Skin of body (tissue), 1 donor: ENCODE measurements at regions not wholly inside any gene's neighbourhood (a gene's known extent, or its start where the extent isn't known, plus 50 kb on each side); places are given as distances from the start of the nearest gene placed in this dataset.
"Not testable (repeated sequence)": the region's sequence is repeated elsewhere in the genome, so short reads cannot be mapped to it uniquely, and the experiment has no call there.

Source experiments
- DNase-seq: peaks from one replicate; lab custom pipeline; 2025; lab: John Stamatoyannopoulos, UW

DNA sequence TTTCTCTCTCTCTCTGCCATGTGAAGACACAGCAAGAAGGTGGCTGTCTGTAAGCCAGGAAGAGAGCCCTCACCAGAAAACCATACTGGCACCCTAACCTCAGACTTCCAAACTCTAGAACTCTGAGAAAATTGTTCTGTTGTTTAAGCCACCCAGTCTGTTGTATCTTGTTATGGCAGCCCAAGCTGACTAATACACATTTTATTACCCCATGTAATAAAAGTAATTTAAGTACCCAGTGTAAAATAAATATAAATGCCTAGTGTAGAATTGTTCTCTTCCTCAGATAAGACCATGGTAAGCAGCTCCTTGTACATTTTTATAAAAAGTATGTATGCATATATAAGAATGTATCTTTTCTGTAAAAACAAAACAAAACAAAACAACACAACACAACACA lies 119.7 kb downstream of the DTL start:
- no peak for DNase-seq

DNA sequence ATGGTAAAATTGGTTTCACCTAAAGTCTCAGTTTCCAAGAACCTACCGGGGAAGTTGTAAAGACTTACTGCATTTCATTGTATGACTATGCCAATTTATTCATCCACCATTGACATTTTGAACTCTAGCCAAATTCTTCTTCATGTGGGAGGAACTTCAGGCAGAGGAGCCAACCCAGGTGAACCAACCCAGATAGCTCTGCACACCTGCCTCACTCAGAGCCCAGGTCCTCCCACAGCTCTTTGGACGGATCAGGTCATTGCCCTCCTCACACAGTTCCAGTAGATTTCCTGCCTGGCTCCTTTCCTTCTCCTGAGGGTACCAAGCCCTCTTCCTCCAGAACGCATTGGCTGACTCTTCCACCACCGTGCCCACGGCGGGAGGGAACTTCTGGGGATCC lies 121.7 kb downstream of the DTL start:
- DNase-seq: no peak

DNA sequence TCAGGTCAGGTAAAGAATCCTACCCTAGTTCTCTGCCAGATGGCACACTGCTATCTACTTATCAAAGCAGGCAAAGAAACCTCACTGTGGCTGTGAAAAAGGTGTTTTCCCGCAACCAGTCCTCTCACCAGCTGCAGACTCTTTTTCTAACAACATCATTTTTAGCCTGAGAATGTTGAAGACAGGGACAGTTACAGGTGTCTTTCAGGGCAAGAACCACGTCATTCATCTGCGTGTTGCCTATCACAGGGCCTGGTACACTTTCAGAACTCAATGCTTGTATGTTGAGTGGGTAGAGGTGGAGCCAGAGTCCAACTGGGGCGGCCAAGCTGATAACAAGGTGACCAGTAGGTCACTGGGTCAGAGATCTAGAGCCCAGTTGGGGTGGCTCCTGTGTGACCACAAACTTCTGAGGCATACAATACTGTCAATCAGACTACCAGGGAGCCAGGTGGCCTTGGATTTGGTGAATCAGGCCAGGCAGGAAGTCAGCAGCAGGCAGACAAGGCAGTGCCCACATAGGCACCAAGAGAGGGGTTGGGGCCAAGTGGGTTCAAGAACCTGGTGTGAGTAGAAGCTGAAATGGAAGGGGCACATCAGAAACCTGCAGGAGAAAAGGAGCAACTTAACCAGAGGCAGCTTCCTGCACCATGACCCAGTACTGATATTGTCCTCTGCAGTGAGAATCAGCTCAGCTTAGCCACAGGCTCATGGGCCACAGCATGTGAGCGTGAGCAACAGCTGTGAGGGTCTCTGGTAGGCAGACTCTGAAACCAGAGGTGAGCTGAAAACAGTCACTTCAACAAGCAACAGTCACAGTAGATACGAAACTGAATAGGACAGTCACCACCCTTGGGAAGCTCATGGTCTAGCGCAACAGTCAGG lies 123.6 kb downstream of the DTL start:
- no peak for DNase-seq

DNA sequence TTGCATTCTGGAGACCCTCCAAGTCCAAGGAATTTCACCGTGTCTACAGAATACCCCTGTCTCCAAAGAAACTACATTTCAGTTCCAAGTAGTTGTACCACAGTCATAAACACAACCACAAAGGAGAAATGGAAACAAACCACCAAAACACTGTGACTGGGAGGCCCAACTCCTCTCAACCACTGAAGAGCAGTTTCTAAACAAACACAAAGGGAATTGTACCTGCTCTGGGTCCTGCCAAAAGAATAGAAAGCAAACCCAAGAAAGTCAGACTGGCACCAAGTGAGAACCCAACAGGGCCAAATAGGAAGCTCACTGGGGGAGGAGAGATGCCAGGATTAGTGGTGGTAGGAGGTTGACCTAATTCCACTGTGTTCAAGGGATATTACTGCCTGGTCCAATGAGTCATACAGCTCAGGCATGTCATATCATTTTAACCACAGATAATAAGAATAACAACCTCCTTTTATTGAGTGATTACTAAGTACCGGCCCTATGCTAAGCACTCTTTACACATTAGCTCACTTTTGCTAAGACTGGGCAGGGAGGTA lies 123.9 kb upstream of the PPP2R5A start:
- DNase-seq: no peak

DNA sequence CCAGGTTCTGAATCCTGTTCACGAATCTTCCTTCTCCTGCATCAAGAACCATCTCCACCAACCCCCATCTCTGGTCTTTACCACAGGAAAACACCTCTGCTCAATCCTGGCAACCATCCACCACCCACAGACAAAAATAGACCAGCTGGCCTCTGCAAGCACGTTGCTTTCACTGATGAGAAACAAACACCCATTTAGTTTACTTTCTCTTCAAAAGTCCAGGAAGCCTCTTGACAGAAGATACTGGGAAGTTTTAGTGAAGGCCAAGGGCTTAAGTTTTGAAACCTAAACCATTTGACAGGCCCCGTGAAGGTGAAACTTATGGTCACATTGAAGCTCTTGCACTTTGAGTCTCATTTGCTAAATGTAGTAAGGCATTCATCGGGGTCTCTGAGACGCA lies 122.6 kb upstream of the PPP2R5A start:
- no peak for DNase-seq

DNA sequence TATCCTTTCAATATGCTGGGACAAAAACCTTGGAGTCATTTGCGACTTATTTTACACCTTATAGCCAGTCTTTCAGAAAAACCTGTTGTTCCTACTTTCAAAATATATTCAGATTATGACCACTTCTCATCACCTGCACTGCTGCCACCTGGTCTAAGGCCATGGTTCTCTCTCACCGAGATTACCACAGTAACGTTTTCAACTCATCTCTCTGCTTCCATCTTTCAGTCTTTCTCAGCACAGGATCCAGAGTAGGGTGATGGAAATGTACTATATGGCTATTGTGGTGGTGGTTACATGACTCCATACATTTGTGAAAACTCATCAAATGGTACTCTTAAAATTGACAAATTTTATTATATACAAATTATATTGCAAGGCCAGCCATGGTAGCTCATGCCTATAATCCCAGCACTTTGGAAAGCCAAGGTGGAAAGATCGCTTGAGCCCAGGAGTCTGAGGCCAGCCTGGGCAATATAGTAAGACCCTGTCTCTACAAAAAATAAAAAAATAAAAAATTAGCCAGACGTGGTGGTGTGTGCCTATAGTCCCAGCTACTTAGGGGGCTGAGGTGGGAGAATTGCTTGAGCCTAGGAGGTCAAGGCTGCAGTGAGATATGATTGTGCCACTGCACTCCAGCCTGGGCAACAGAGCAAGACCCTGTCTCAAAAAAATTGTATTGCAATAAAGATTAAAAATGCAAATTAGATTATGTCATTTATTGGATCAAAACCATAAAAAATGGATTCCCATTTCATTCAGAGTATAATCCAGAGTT lies 120.9 kb upstream of the PPP2R5A start:
- no peak for DNase-seq

DNA sequence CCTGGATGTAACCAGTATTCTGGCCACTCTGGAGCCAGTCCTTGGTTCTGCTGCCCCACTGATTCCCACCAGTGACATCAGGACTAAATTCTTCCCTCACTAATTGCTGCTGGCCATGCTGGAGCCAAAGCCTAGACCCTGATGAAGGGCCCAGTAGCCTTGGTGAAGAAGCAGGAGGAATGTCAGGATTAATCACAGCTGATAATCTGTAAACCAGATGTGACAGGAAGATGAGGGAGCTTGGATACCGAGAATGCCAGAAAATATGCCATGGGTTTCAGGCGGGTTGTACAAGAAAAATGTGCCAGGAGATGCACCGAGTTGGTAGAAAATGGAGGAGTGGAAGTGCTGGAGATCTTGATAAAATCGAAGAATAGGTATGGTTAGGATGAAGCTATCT lies 119.0 kb upstream of the PPP2R5A start:
- no peak for DNase-seq

DNA sequence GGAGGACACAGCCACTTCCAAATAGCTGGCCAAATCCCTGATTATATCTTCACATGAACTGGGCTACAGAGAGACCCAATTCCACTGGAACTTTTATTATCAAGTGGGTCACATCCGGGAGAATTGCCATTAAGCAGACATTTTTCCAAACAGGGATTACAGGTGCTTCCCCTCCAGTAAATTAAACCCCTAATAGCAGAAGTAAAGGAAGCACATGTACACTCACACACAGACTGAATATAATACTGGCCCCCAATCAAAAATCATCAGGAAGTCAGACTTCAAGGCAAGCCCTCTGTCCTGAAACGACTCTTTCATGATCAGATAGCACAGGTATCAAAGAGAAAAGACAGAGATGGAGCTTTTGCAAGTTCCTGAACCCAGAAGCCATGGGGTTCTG lies 118.6 kb upstream of the PPP2R5A start:
- no peak for DNase-seq

DNA sequence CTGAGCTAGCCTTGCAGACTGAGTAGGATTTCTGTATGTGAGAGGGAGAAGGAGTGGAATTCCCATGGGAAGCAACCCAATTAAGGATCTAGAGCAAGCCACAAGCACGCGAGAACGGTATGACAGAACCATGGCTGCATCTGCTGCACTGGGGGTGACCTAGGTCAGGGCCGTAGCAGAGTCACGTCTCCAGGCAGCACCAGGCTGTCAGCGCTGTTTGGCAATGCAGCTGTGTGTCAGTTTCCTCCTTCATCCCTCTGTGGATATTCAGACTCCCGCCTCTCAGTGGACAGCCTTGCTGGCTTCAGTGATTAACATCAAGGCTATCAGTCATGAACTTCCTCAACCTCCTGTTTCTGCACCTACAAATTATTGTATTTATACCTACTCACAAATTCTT lies 118.1 kb upstream of the PPP2R5A start:
- no peak for DNase-seq

DNA sequence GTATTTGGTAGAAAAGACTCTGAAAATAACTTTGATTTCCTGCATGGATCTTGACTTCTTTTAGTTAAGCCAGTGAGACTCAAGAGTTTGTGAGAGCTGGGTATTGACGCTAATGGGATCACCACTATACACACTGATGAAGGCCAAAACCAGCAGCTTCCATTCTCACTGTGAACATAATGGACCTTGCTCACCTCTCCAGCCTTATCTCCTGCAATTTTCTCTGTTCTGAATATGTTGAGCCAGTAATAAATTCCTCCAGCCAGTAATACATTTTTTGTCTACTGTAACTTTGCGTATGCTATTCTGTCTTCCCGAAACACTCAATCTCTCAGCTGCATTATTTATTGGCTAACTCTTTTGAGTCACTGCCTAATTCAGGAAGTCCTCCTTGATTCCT lies 111.6 kb upstream of the PPP2R5A start:
- DNase-seq: no peak

DNA sequence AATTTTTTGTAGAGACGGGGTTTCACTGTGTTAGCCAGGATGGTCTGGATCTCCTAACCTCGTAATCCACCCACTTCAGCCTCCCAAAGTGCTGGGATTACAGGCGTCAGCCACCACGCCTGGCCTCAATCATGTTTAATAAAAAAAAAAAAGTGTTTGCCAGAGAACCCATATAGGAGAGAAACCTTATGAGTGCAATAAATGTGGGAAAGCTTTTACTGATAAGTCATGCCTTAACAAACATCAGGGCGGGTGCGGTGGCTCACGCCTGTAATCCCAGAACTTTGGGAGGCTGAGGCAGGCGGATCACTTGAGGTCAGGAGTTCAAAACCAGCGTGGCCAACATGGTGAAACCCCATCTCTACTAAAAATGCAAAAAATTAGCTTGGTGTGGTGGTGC lies 110.9 kb upstream of the PPP2R5A start:
- not testable (repeated sequence) for DNase-seq

DNA sequence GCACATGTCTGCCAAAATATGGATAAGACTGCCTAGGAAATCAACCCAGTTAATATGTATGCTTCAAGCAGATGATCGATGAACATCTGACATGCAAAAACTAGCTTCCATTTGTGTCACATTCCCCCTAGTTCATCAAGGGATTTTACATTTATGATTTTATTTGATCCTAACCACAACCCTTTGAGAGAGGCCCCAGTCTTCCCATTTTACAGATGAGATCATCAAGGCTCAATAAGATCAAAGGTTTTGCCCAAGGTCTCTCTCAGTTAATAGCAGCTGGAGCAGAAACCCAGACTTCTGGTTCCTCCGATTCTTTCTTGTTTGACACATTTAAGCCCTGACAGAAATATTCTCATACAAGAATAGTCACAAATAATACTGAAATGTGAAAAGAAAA lies 107.7 kb upstream of the PPP2R5A start:
- DNase-seq: no peak

DNA sequence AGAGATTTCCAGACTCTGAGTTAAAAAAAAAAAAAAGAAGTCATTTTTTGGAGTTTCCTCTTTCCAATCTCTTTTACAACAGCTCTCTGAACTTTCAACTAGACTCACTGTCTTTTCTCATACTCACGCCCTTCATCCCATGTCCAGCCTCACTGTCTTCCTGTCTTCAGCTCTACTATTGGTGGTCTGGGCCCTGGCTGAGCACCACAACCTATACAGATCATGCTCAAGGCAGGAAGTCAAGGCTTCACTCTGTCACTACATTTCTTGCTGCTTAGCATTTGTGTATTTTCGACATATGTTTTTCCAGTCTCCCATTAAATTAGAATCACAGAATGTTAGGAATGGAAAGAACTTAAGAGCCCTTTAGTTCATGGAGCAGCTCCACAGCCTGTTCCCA lies 106.4 kb upstream of the PPP2R5A start:
- DNase-seq: peak; percentile 20

DNA sequence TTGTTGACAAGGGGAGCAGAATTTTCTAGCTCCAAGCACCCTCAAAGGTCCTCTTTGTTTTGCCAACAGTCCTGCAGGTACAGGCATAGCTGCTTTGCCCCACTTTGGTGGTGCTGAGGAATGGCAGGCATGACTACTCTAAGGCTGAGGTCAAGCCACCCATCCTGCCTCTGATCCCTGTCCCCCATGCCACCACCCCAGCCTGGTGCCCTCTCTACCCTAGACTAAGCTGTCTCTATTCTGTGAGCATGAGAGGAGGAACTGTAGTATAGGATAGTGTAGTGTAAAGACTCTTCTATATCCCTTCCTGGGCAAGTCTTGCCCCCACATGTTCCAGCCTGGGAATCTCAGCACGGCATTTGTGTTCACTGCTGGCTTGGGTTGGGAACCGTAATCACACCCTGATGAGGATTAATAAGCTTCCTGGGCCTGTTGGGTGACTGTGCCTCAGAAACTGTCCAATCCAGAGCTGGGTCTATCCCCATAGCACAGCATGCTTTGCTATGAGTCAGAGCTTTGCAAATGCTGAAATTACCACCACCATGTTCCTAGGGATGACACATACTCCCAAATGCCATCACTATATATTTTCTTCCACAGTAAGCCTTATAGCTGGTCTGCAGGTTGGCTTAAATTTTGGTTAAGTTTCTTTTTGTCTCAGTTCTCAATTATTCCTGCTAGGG lies 105.7 kb upstream of the PPP2R5A start:
- DNase-seq: no peak

DNA sequence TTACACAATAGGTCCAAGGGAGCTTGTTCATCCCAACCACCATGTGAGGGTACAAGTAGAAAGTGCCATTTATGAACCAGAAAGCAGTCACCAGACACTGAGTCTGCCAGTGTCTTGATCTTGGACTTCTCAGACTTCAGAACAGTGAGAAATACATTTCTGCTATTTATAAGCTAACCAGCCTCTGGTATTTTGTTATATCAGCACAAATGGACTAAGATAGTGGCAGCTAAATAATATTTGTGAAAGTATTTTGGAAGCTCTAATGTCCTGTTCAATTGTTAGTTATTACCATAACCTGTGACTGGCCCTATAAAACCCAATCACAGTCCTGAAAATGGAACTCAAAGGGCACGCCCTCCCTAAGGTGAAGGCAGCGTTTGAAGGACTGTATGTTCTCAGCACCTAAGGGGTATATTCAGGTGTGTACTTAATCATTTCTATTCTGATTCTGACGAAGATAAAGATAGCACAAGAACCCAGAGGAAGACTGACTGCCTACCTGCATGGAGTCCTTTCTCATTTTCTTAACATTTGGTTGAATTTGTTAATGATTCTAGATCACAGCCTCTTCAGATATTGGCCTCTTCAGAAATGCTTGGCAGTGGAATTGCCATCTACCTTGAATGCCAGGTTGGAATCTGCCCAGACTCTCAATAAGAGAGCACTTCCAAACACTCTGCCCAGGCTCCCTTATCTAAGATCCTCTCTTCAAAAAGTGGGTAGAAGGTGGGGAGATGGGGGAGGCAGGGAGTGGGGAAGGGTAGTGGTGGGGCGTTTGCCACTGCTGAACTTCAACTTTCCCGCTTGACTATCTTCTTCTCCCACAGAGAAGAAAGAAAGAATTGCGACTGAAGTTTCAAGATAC lies 104.0 kb upstream of the PPP2R5A start:
- no peak for DNase-seq

DNA sequence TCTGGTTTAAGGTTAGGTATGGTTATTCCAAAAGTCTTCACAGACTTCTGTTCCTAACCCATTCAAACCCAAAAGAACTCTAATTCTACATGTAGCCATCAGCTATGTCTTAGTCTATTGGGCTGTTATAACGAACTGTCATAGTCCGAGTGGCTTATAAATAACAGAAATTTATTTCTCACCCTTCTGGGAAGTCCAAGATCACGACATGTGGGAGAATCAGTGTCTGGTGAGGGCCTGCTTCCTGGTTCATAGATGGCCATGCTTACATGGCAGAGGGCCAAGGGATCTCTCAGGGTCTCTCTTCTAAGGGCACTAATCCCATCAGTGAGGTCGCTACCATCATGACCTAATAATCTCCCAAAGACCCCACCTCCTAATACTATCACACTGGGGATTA lies 103.0 kb upstream of the PPP2R5A start:
- no peak for DNase-seq

DNA sequence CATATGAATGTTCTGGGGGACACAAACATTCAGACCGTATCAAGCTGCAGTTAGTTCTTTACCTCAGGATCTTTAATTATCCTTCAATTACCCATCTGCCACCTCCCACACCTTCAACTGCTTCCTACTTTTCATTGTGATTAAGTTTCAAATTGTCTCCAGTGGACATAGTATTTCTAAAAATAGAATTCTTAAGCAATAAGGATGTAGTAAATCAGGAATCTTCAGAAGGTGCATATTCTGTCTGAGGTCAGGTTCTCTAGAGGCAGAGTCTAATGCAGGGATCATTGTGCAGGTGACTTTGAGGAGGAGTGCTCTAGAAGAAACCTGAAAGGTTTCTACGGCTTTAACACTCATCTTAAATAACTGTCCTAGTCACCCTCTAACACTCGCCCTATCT lies 102.6 kb upstream of the PPP2R5A start:
- DNase-seq: no peak

DNA sequence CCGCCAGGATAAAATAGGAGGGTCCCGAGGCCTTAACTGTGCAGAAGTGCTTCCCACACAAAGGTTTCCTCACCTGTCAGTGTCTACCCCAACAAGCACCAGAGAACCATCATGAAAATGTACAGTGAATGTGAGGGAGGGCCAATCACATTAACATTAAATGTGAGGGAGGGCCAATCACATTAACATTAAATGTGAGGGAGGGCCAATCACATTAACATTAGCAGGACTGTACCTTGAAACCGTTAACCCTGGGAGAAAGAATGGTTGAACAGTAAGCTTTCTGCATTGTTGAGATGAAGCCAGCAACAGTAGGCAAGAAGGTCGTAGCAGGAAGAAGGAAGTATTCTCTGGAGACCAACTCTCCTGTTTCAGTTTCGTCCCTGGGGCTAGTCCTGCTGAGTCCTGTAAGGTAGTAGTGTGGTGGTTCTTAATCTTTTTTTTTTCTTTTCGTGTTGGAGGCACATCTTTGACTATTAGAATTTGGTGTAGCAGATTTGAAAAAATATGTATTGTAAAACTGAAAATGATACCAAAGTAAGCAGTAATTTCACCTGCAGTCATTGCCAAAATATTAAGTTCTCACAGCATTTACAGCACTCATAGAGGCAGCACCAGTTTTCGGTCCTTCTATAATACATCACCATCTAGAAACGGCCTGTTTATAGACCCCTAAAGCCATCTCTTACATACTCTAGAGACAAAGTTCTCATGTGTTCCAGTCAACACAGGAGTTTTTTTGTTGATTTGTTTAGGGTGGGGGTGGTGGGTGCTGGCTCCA lies 98.6 kb upstream of the PPP2R5A start:
- no peak for DNase-seq

DNA sequence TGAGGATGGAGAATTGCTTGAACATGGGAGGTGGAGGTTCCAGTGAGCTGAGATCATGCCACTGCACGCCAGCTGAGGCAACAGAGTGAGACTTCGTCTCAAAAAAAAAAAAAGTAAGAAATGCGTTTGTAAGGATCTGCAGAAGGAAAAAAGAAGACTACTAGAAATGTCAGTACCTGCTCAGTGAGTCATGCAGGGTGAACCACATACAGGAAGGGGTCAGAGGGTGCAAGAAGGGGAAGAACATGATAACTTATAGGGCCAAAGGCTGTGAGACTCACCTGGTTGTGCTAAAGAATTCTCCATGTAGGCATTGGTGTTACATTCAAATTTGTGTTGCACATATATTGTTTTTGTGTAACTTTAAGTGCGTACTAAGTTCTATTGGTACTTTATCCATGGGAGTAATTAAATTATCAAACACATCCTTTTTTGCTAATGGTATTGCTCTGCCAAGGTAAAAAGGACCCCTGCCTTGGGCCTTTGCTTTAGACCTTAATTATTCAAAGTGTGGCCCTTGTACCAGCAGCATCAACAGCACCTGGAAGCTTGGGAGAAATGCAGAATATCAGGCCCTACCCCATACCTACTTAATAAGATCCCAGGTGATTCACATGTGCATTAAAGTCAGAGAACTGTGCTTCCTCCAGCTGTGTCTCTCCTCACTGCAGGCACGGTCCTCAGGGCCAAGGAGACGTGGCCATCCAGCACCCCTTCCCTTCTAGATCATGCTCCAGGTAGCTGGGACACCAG lies 96.4 kb upstream of the PPP2R5A start:
- DNase-seq: no peak

DNA sequence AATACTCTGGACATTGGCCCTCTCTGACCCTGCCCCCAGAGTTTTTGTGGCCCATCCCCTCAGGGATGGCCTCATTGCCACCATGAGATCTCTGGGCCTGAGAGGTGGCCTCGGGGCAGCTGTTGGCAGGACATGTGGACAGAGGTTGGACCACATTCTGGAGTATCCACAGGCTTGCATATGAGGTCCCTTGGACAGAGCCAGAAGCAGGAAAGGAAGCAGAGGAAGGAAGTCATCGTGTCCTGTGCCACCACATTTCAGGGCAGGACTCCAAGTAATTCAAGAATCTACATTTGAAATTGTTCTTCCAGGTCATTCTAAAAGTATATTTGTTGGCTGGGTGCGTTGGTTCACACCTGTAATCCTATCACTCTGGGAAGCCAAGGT lies 95.9 kb upstream of the PPP2R5A start:
- no peak for DNase-seq
